ENCODE measurements at regions not wholly inside any gene's neighbourhood (a gene's known extent, or its start where the extent isn't known, plus 50 kb on each side); places are given as distances from the start of the nearest gene placed in this dataset.
"Not testable (repeated sequence)": the region's sequence is repeated elsewhere in the genome, so short reads cannot be mapped to it uniquely, and the experiment has no call there.

- H3K4me3 ChIP-seq (ENCODE audit: control insufficient read depth in 1 of 2, extremely low read depth in 1 of 2, low read length in 1 of 2), result no peak overlapping the region
- Mint-ChIP-seq H3K36me3 (no peaks in the 10 kb centered on the region), H3K27ac (no peak overlapping the region), H3K9me3 (peaks cover 4 to 12% (median 12%) of the 10 kb centered on the region in 3 donors), H3K4me3 (no peak overlapping the region), H3K27me3 (no peaks in the 10 kb centered on the region), H3K4me1 (no peaks in the 10 kb centered on the region)
- no peaks in the 10 kb centered on the region for H3K36me3 ChIP-seq (ENCODE audit: control insufficient read depth in 2 of 2, extremely low read depth in 1 of 2, insufficient read depth in 1 of 2, low read length in 1 of 2)
- H3K9me3 ChIP-seq, result peaks cover 2% of the 10 kb centered on the region
- no peak overlapping the region for H3K27ac ChIP-seq (ENCODE audit: low read length)
- ATAC-seq (replicated peaks in 1 of 4) (no peak), DNase-seq (no peak)
- no peaks in the 10 kb centered on the region for H3K4me1 ChIP-seq (ENCODE audit: control insufficient read depth in 1 of 2, extremely low read depth in 1 of 2, insufficient read depth in 2 of 2, low read length in 2 of 2)
- ChIA-PET POLR2A (no interaction called here), CTCF (interaction anchor here in 1 of 2 donors (0.6 kb wide), 1 partner anchor 128 kb away, joined by 3 read pairs; no protein-coding TSS in a partner anchor)
- no peaks in the 10 kb centered on the region for H3K27me3 ChIP-seq (replicated peaks in 1 of 2; ENCODE audit: control insufficient read depth in 2 of 2, extremely low read depth in 1 of 2, insufficient read depth in 2 of 2, low read length in 1 of 2)
- no CpG with 5 or more reads among the region's 1 CpG for WGBS (ENCODE audit: insufficient coverage)
Measured at GRCh38 chr7:53111031-53111430, 75.6 kb downstream of the POM121L12 start.

- Histone ChIP-seq H3K27me3 (replicated peaks in 1 of 2; ENCODE audit: control insufficient read depth in 2 of 2, extremely low read depth in 1 of 2, insufficient read depth in 2 of 2, low read length in 1 of 2) (no peaks in the 10 kb centered on the region), H3K36me3 (ENCODE audit: control insufficient read depth in 2 of 2, extremely low read depth in 1 of 2, insufficient read depth in 1 of 2, low read length in 1 of 2) (no peaks in the 10 kb centered on the region), H3K4me3 (ENCODE audit: control insufficient read depth in 1 of 2, extremely low read depth in 1 of 2, low read length in 1 of 2) (no peak overlapping the region), H3K27ac (ENCODE audit: low read length) (no peak overlapping the region), H3K9me3 (no peaks in the 10 kb centered on the region), H3K4me1 (ENCODE audit: control insufficient read depth in 1 of 2, extremely low read depth in 1 of 2, insufficient read depth in 2 of 2, low read length in 2 of 2) (no peaks in the 10 kb centered on the region)
- Mint-ChIP-seq H3K27me3 (no peaks in the 10 kb centered on the region), H3K36me3 (no peaks in the 10 kb centered on the region), H3K9me3 (peaks cover 13 to 22% (median 18%) of the 10 kb centered on the region in 3 donors), H3K4me1 (no peaks in the 10 kb centered on the region), H3K4me3 (no peak overlapping the region), H3K27ac (no peak overlapping the region)
- DNase-seq (no peak), ATAC-seq (replicated peaks in 1 of 4) (no peak)
- CTCF ChIA-PET, result no interaction called here
- WGBS (ENCODE audit: insufficient coverage), result 89% methylated on average over 3 of the region's 4 CpGs
- POLR2A ChIA-PET, result no interaction called here
Measured at GRCh38 chr7:53113424-53113823, 78.0 kb downstream of the POM121L12 start.

GRCh38 chr7:53119514-53119941 is 84.1 kb downstream of the POM121L12 start:
- ATAC-seq (replicated peaks in 1 of 4), result no peak
- no peak for DNase-seq
- no peak overlapping the region for H3K4me3 ChIP-seq (ENCODE audit: control insufficient read depth in 1 of 2, extremely low read depth in 1 of 2, low read length in 1 of 2)
- 40% methylated on average over 1 of the region's 4 CpGs for WGBS (ENCODE audit: insufficient coverage)
- no peaks in the 10 kb centered on the region for H3K27me3 Mint-ChIP-seq
- POLR2A ChIA-PET, result no interaction called here
- CTCF ChIA-PET, result no interaction called here
- H3K27ac Mint-ChIP-seq, result no peak overlapping the region
- H3K4me1 ChIP-seq (ENCODE audit: control insufficient read depth in 1 of 2, extremely low read depth in 1 of 2, insufficient read depth in 2 of 2, low read length in 2 of 2), result no peaks in the 10 kb centered on the region
- H3K36me3 Mint-ChIP-seq, result no peaks in the 10 kb centered on the region
- no peak overlapping the region for H3K4me3 Mint-ChIP-seq
- H3K4me1 Mint-ChIP-seq, result no peaks in the 10 kb centered on the region
- no peaks in the 10 kb centered on the region for H3K9me3 ChIP-seq
- no peaks in the 10 kb centered on the region for H3K36me3 ChIP-seq (ENCODE audit: control insufficient read depth in 2 of 2, extremely low read depth in 1 of 2, insufficient read depth in 1 of 2, low read length in 1 of 2)
- H3K27ac ChIP-seq (ENCODE audit: low read length), result no peak overlapping the region
- H3K9me3 Mint-ChIP-seq, result peaks cover 19 to 35% (median 27%) of the 10 kb centered on the region in 3 donors
- no peaks in the 10 kb centered on the region for H3K27me3 ChIP-seq (replicated peaks in 1 of 2; ENCODE audit: control insufficient read depth in 2 of 2, extremely low read depth in 1 of 2, insufficient read depth in 2 of 2, low read length in 1 of 2)

- Histone ChIP-seq H3K27ac (ENCODE audit: low read length) (no peak overlapping the region), H3K36me3 (ENCODE audit: control insufficient read depth in 2 of 2, extremely low read depth in 1 of 2, insufficient read depth in 1 of 2, low read length in 1 of 2) (no peaks in the 10 kb centered on the region), H3K4me1 (ENCODE audit: control insufficient read depth in 1 of 2, extremely low read depth in 1 of 2, insufficient read depth in 2 of 2, low read length in 2 of 2) (no peaks in the 10 kb centered on the region), H3K4me3 (ENCODE audit: control insufficient read depth in 1 of 2, extremely low read depth in 1 of 2, low read length in 1 of 2) (no peak overlapping the region), H3K27me3 (replicated peaks in 1 of 2; ENCODE audit: control insufficient read depth in 2 of 2, extremely low read depth in 1 of 2, insufficient read depth in 2 of 2, low read length in 1 of 2) (no peaks in the 10 kb centered on the region), H3K9me3 (no peaks in the 10 kb centered on the region)
- H3K36me3 Mint-ChIP-seq, result no peaks in the 10 kb centered on the region
- H3K4me1 Mint-ChIP-seq, result no peaks in the 10 kb centered on the region
- 83% methylated on average over 1 of the region's 4 CpGs for WGBS (ENCODE audit: insufficient coverage)
- ATAC-seq (replicated peaks in 1 of 4), result no peak
- no peak for DNase-seq
- H3K27me3 Mint-ChIP-seq, result no peaks in the 10 kb centered on the region
- H3K4me3 Mint-ChIP-seq, result no peak overlapping the region
- peaks cover 23 to 38% (median 27%) of the 10 kb centered on the region in 3 donors for H3K9me3 Mint-ChIP-seq
- ChIA-PET CTCF (no interaction called here), POLR2A (no interaction called here)
- H3K27ac Mint-ChIP-seq, result no peak overlapping the region
Measured at GRCh38 chr7:53121374-53121773, 85.9 kb downstream of the POM121L12 start.

- peaks cover 18 to 37% (median 34%) of the 10 kb centered on the region in 3 donors for H3K9me3 Mint-ChIP-seq
- H3K36me3 ChIP-seq (ENCODE audit: control insufficient read depth in 2 of 2, extremely low read depth in 1 of 2, insufficient read depth in 1 of 2, low read length in 1 of 2), result no peaks in the 10 kb centered on the region
- ATAC-seq (replicated peaks in 1 of 4), result no peak
- no peak overlapping the region for H3K27ac ChIP-seq (ENCODE audit: low read length)
- H3K36me3 Mint-ChIP-seq, result no peaks in the 10 kb centered on the region
- 40% methylated on average over 1 of the region's 1 CpG for WGBS (ENCODE audit: insufficient coverage)
- no peak overlapping the region for H3K27ac Mint-ChIP-seq
- H3K27me3 ChIP-seq (replicated peaks in 1 of 2; ENCODE audit: control insufficient read depth in 2 of 2, extremely low read depth in 1 of 2, insufficient read depth in 2 of 2, low read length in 1 of 2), result no peaks in the 10 kb centered on the region
- no peaks in the 10 kb centered on the region for H3K27me3 Mint-ChIP-seq
- H3K4me1 Mint-ChIP-seq, result no peaks in the 10 kb centered on the region
- CTCF ChIA-PET, result no interaction called here
- POLR2A ChIA-PET, result no interaction called here
- H3K9me3 ChIP-seq, result no peaks in the 10 kb centered on the region
- DNase-seq, result no peak
- H3K4me3 ChIP-seq (ENCODE audit: control insufficient read depth in 1 of 2, extremely low read depth in 1 of 2, low read length in 1 of 2), result no peak overlapping the region
- no peak overlapping the region for H3K4me3 Mint-ChIP-seq
- H3K4me1 ChIP-seq (ENCODE audit: control insufficient read depth in 1 of 2, extremely low read depth in 1 of 2, insufficient read depth in 2 of 2, low read length in 2 of 2), result no peaks in the 10 kb centered on the region
Measured at GRCh38 chr7:53131697-53132096, 96.3 kb downstream of the POM121L12 start.

- Histone ChIP-seq H3K27me3 (replicated peaks in 1 of 2; ENCODE audit: control insufficient read depth in 2 of 2, extremely low read depth in 1 of 2, insufficient read depth in 2 of 2, low read length in 1 of 2) (no peaks in the 10 kb centered on the region), H3K9me3 (no peaks in the 10 kb centered on the region), H3K27ac (ENCODE audit: low read length) (no peak overlapping the region), H3K36me3 (ENCODE audit: control insufficient read depth in 2 of 2, extremely low read depth in 1 of 2, insufficient read depth in 1 of 2, low read length in 1 of 2) (no peaks in the 10 kb centered on the region), H3K4me1 (ENCODE audit: control insufficient read depth in 1 of 2, extremely low read depth in 1 of 2, insufficient read depth in 2 of 2, low read length in 2 of 2) (no peaks in the 10 kb centered on the region), H3K4me3 (ENCODE audit: control insufficient read depth in 1 of 2, extremely low read depth in 1 of 2, low read length in 1 of 2) (no peak overlapping the region)
- ChIA-PET POLR2A (no interaction called here), CTCF (no interaction called here)
- Mint-ChIP-seq H3K4me1 (no peaks in the 10 kb centered on the region), H3K27me3 (no peaks in the 10 kb centered on the region), H3K27ac (no peak overlapping the region), H3K36me3 (no peaks in the 10 kb centered on the region), H3K4me3 (no peak overlapping the region), H3K9me3 (peaks cover 14 to 36% (median 22%) of the 10 kb centered on the region in 3 donors)
- DNase-seq (no peak), ATAC-seq (replicated peaks in 1 of 4) (no peak)
- WGBS (ENCODE audit: insufficient coverage), result 72% methylated on average over 2 of the region's 2 CpGs
Measured at GRCh38 chr7:53151496-53151895, 116.1 kb downstream of the POM121L12 start.

- H3K36me3 Mint-ChIP-seq; CTCF ChIA-PET; H3K27ac Mint-ChIP-seq; H3K4me1 Mint-ChIP-seq; H3K27ac ChIP-seq (ENCODE audit: low read length); H3K4me3 Mint-ChIP-seq; H3K27me3 Mint-ChIP-seq; H3K4me1 ChIP-seq (ENCODE audit: control insufficient read depth in 1 of 2, extremely low read depth in 1 of 2, insufficient read depth in 2 of 2, low read length in 2 of 2); ATAC-seq (replicated peaks in 1 of 4); H3K9me3 ChIP-seq; DNase-seq; H3K4me3 ChIP-seq (ENCODE audit: control insufficient read depth in 1 of 2, extremely low read depth in 1 of 2, low read length in 1 of 2); H3K27me3 ChIP-seq (replicated peaks in 1 of 2; ENCODE audit: control insufficient read depth in 2 of 2, extremely low read depth in 1 of 2, insufficient read depth in 2 of 2, low read length in 1 of 2); POLR2A ChIA-PET; H3K36me3 ChIP-seq (ENCODE audit: control insufficient read depth in 2 of 2, extremely low read depth in 1 of 2, insufficient read depth in 1 of 2, low read length in 1 of 2): not testable (repeated sequence)
- 96% methylated on average over 17 of the region's 27 CpGs for WGBS (ENCODE audit: insufficient coverage)
- H3K9me3 Mint-ChIP-seq, result peaks cover 13 to 42% (median 32%) of the 10 kb centered on the region in 3 donors
Measured at GRCh38 chr7:53187184-53187583, 151.8 kb downstream of the POM121L12 start.
